Dermis blood vessel endothelial cell (primary cell): ENCODE measurements at regions not wholly inside any gene's neighbourhood (a gene's known extent, or its start where the extent isn't known, plus 50 kb on each side); places are given as distances from the start of the nearest gene placed in this dataset.
"Not testable (repeated sequence)": the region's sequence is repeated elsewhere in the genome, so short reads cannot be mapped to it uniquely, and the experiment has no call there.

Source experiments
- DNase-seq: peaks from one replicate; pipeline ENCODE4 v3.0.0; 2010

- not testable (repeated sequence) for DNase-seq
Measured at GRCh38 chr14:105662043-105662442, 135.7 kb downstream of the TMEM121 start.

GRCh38 chr14:105662592-105662991 is 136.2 kb downstream of the TMEM121 start:
- not testable (repeated sequence) for DNase-seq

- DNase-seq, result not testable (repeated sequence)
Measured at GRCh38 chr14:105663323-105663722, 136.9 kb downstream of the TMEM121 start.

GRCh38 chr14:105663818-105664596 is 137.6 kb downstream of the TMEM121 start:
- DNase-seq, result not testable (repeated sequence)

GRCh38 chr14:105664691-105665090 is 138.3 kb downstream of the TMEM121 start:
- no peak for DNase-seq

GRCh38 chr14:105665247-105665950 is 139.0 kb downstream of the TMEM121 start:
- no peak for DNase-seq

- no peak for DNase-seq
Measured at GRCh38 chr14:105665951-105666277, 139.5 kb downstream of the TMEM121 start.

GRCh38 chr14:105666420-105666819 is 140.0 kb downstream of the TMEM121 start:
- DNase-seq, result no peak

- DNase-seq, result not testable (repeated sequence)
Measured at GRCh38 chr14:105666991-105667662, 140.7 kb downstream of the TMEM121 start.

- DNase-seq, result not testable (repeated sequence)
Measured at GRCh38 chr14:105667663-105668020, 141.3 kb downstream of the TMEM121 start.

GRCh38 chr14:105668021-105668420 is 141.6 kb downstream of the TMEM121 start:
- not testable (repeated sequence) for DNase-seq

GRCh38 chr14:105668471-105669230 is 142.3 kb downstream of the TMEM121 start:
- not testable (repeated sequence) for DNase-seq

- not testable (repeated sequence) for DNase-seq
Measured at GRCh38 chr14:105669231-105669610, 142.8 kb downstream of the TMEM121 start.

- DNase-seq, result not testable (repeated sequence)
Measured at GRCh38 chr14:105669646-105670045, 143.3 kb downstream of the TMEM121 start.

GRCh38 chr14:105672450-105673200 is 146.2 kb downstream of the TMEM121 start:
- DNase-seq, result not testable (repeated sequence)

GRCh38 chr14:105675433-105675832 is 149.1 kb downstream of the TMEM121 start:
- not testable (repeated sequence) for DNase-seq

GRCh38 chr14:105675905-105676670 is 149.7 kb downstream of the TMEM121 start:
- DNase-seq, result not testable (repeated sequence)

GRCh38 chr14:105678057-105678456 is 151.7 kb downstream of the TMEM121 start:
- DNase-seq, result not testable (repeated sequence)

GRCh38 chr14:105678996-105679958 is 152.9 kb downstream of the TMEM121 start:
- DNase-seq, result not testable (repeated sequence)
